HL-60 (cell line): ENCODE measurements at regions not wholly inside any gene's neighbourhood (a gene's known extent, or its start where the extent isn't known, plus 50 kb on each side); places are given as distances from the start of the nearest gene placed in this dataset.

Experiments
- DNase-seq, 2 experiments: peaks; one replicate each; pipeline ENCODE4 v3.0.0-alpha.2; 2010 to 2020; ENCODE audit warnings: low read depth in 1 of 2, low spot score in 1 of 2
- H3K27ac ChIP-seq: fragments of 250-450 bp; sonication (Bioruptor Pico); replicated peaks from 2 replicates; pipeline ENCODE4 v1.5.1; 2020; ENCODE audit warnings: mild to moderate bottlenecking, moderate library complexity
- H3K27me3 ChIP-seq: fragments of 250-450 bp; sonication (Bioruptor Pico); 2 replicates; pipeline ENCODE4 v1.5.1; 2021; ENCODE audit warnings: mild to moderate bottlenecking, moderate library complexity; ENCODE audit not compliant: insufficient read depth, poor library complexity, severe bottlenecking
- H3K4me3 ChIP-seq: replicated peaks from 2 replicates; pipeline ENCODE4 v1.5.1; 2011; ENCODE audit warnings: mild to moderate bottlenecking, control low read depth, low read length; ENCODE audit not compliant: insufficient read depth
- CTCF ChIP-seq: IDR thresholded peaks from one replicate; pipeline ENCODE4 v1.5.1; 2011; ENCODE audit warnings: low read length, control low read depth, inconsistent platforms; ENCODE audit not compliant: insufficient read depth
- GABPA ChIP-seq: IDR thresholded peaks from 2 replicates; pipeline ENCODE4 v1.6.1; 2012; ENCODE audit warnings: low read depth
- POLR2AphosphoS5 ChIP-seq: IDR thresholded peaks from 2 replicates; pipeline ENCODE4 v1.6.1; 2012; ENCODE audit warnings: low read depth
- REST ChIP-seq: IDR thresholded peaks from 2 replicates; pipeline ENCODE4 v1.6.1; 2012; ENCODE audit warnings: low read depth; ENCODE audit not compliant: insufficient replicate concordance
- SPI1 ChIP-seq: IDR thresholded peaks from 2 replicates; pipeline ENCODE4 v1.6.1; 2012; ENCODE audit warnings: low read depth, mild to moderate bottlenecking, borderline replicate concordance

DNA sequence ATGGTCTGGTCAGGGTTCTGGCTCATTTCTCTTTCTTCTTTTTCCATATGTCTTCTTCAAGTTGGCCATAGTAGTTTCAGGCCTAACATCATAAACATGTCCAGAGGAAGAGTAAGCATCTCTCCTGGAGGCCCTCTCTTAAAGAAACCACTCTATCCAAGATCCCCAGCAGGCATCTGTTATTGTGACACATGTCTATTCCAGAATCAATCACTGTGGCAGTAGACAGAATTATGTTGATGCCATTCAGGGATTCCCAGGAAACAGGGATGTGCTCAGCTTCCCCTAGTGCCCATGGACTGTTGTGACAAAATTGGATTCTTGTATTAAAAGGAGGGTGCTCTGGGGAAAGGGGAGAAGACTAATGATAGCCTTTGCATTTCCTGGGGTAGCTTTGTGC, 224.0 kb downstream of the HNRNPD start:
- no peak for DNase-seq
- H3K27me3 ChIP-seq: no peaks in the 10 kb centered on the region
- H3K27ac ChIP-seq: no peak overlapping the region
- no peak overlapping the region for H3K4me3 ChIP-seq
- TF ChIP-seq POLR2AphosphoS5 (no peak), REST (no peak), GABPA (no peak), SPI1 (no peak), CTCF (no peak)

- H3K27ac ChIP-seq: no peak overlapping the region
- no peaks in the 10 kb centered on the region for H3K27me3 ChIP-seq
- no peak overlapping the region for H3K4me3 ChIP-seq
- no peak for TF ChIP-seq POLR2AphosphoS5
- no peak for TF ChIP-seq SPI1
- TF ChIP-seq CTCF: no peak
- DNase-seq: no peak
These were observed 227.9 kb downstream of the HNRNPD start for GRCh38 chr4:82145850-82146249.

- H3K27me3 ChIP-seq: no peaks in the 10 kb centered on the region
- no peak for DNase-seq
- H3K27ac ChIP-seq: no peak overlapping the region
- TF ChIP-seq REST (no peak), POLR2AphosphoS5 (no peak), SPI1 (no peak), CTCF (no peak)
- H3K4me3 ChIP-seq: no peak overlapping the region
These were observed 233.4 kb downstream of the HNRNPD start for GRCh38 chr4:82140422-82140821.

DNA sequence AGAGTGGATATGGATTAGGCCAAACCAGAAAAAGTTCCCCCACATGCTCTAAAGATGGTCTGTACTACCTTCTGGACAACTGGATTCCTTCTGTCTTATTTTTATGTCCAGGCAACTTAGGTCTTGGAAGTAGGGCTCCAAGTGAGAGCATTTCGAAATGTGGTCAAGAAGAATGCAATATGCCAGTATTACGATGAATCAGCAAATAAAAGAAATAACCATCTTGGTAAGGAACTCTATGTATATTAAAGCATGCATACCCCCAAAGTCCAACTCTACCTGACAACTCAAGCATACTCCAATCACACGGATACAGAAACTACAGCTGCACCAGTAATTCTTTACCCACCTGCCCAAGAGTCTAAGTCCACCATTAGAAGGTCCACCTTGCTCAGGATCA, 234.5 kb downstream of the HNRNPD start:
- H3K4me3 ChIP-seq: no peak overlapping the region
- TF ChIP-seq GABPA: no peak
- TF ChIP-seq POLR2AphosphoS5: no peak
- no peak for TF ChIP-seq CTCF
- TF ChIP-seq REST: no peak
- TF ChIP-seq SPI1: no peak
- H3K27me3 ChIP-seq: no peaks in the 10 kb centered on the region
- H3K27ac ChIP-seq: no peak overlapping the region
- no peak for DNase-seq
